Stimulated activated CD8-positive, alpha-beta memory T cell treated with anti-CD3 and anti-CD28 coated beads, Interleukin-12 subunit alpha, Interleukin-12 subunit beta, amount 100 ng/mL, for 24 hours (primary cell): ENCODE measurements at regions not wholly inside any gene's neighbourhood (a gene's known extent, or its start where the extent isn't known, plus 50 kb on each side); places are given as distances from the start of the nearest gene placed in this dataset.

Source experiments
- DNase-seq: peaks from one replicate; pipeline ENCODE4 v3.0.0-alpha.2; 2020; ENCODE audit errors: extremely low read depth

GRCh38 chr1:38265293-38266196, 219.0 kb upstream of the POU3F1 start:
- no peak for DNase-seq

- no peak for DNase-seq
Observed at GRCh38 chr1:38263438-38263837, 216.8 kb upstream of the POU3F1 start.

- DNase-seq: no peak
Observed at GRCh38 chr1:38261574-38261973, 215.0 kb upstream of the POU3F1 start.

GRCh38 chr1:38258085-38258627, 211.6 kb upstream of the POU3F1 start:
- no peak for DNase-seq

- DNase-seq: no peak
Observed at GRCh38 chr1:38257374-38257773, 210.8 kb upstream of the POU3F1 start.

- DNase-seq: no peak
Observed at GRCh38 chr1:38256072-38256471, 209.5 kb upstream of the POU3F1 start.

GRCh38 chr1:38253314-38253713, 206.7 kb upstream of the POU3F1 start:
- no peak for DNase-seq

- DNase-seq: no peak
Observed at GRCh38 chr1:38250356-38250755, 203.8 kb upstream of the POU3F1 start.

GRCh38 chr1:38249001-38249400, 202.4 kb upstream of the POU3F1 start:
- no peak for DNase-seq

- no peak for DNase-seq
Observed at GRCh38 chr1:38246955-38247952, 200.7 kb upstream of the POU3F1 start.

GRCh38 chr1:38244218-38244845, 197.7 kb upstream of the POU3F1 start:
- DNase-seq: no peak

GRCh38 chr1:38243106-38243505, 196.5 kb upstream of the POU3F1 start:
- DNase-seq: no peak

GRCh38 chr1:38242506-38242905, 195.9 kb upstream of the POU3F1 start:
- DNase-seq: no peak

GRCh38 chr1:38241594-38242334, 195.2 kb upstream of the POU3F1 start:
- DNase-seq: no peak

- DNase-seq: no peak
Observed at GRCh38 chr1:38240618-38241017, 194.0 kb upstream of the POU3F1 start.

GRCh38 chr1:38239258-38239835, 192.8 kb upstream of the POU3F1 start:
- DNase-seq: no peak

- DNase-seq: no peak
Observed at GRCh38 chr1:38238294-38238693, 191.7 kb upstream of the POU3F1 start.

- DNase-seq: no peak
Observed at GRCh38 chr1:38235705-38236104, 189.1 kb upstream of the POU3F1 start.

- DNase-seq: no peak
Observed at GRCh38 chr1:38231941-38232340, 185.3 kb upstream of the POU3F1 start.

- DNase-seq: no peak
Observed at GRCh38 chr1:38228718-38229117, 182.1 kb upstream of the POU3F1 start.

GRCh38 chr1:38225745-38226144, 179.2 kb upstream of the POU3F1 start:
- DNase-seq: no peak
